K562 (cell line): ENCODE measurements at regions not wholly inside any gene's neighbourhood (a gene's known extent, or its start where the extent isn't known, plus 50 kb on each side); places are given as distances from the start of the nearest gene placed in this dataset.

Source experiments
- ATAC-seq: fragments of 200-7000 bp; cut with Tn5 transposase; 3 replicates; pipeline ENCODE4 v1.9.1; 2020; ENCODE audit warnings: moderate library complexity
- BruUV-seq: library from RNA; stranded (reverse); fragments of 400-500 nt; replicated peaks from 2 replicates; lab custom pipeline; 2021; lab: Mats Ljungman, UMichigan
- CTCF ChIA-PET: fragments of 300-600 bp; formaldehyde crosslinking; extraction: SDS; loops from one replicate; lab custom pipeline; 2021; ENCODE audit warnings: low intra/inter-chr PET ratio; lab: Yijun Ruan, JAX
- POLR2A ChIA-PET: fragments of 300-600, 350-650 bp; sonication (Branson Sonifier 250); formaldehyde crosslinking; extraction: SDS; loops from one replicate; lab custom pipeline; 2021; ENCODE audit warnings: antibody characterized with exemption, inconsistent platforms; lab: Yijun Ruan, JAX
- DNase-seq, 4 experiments: peaks; one replicate each; pipeline versions ENCODE4 v3.0.0 to v3.0.0-alpha.2; 2011 to 2018; ENCODE audit warnings: low spot score in 3 of 4, mixed read lengths in 3 of 4; ENCODE audit errors: extremely low read depth in 1 of 4
- FAIRE-seq: peaks from 2 replicates; lab custom pipeline; 2011; peaks lifted over from hg19 to GRCh38; lab: Jason Lieb, UNC
- H2AFZ ChIP-seq: 2 replicates; pipeline ENCODE4 v1.6.0; 2011; ENCODE audit warnings: low read depth, low read length, control low read depth, inconsistent platforms
- H3K27ac ChIP-seq: fragments of 200-600 bp; 3 replicates; pipeline ENCODE4 v1.8.0; 2011; ENCODE audit warnings: low read depth, mild to moderate bottlenecking, control low read depth, inconsistent platforms, low read length, moderate library complexity, mixed read lengths; ENCODE audit errors: extremely low read depth
- H3K27me3 ChIP-seq, 2 experiments: fragments of 300-600 bp in 1 of 2; 2 replicates in 1 of 2; 3 replicates in 1 of 2; pipeline versions ENCODE4 v1.6.0 to v1.8.0; 2011; ENCODE audit warnings: inconsistent platforms in 2 of 2, low read length in 2 of 2, mild to moderate bottlenecking in 1 of 2, mixed read lengths in 1 of 2, moderate library complexity in 1 of 2; ENCODE audit not compliant: control insufficient read depth in 2 of 2, insufficient read depth in 2 of 2
- H3K36me3 ChIP-seq: fragments of 300-600 bp; 3 replicates; pipeline ENCODE4 v1.8.0; 2011; ENCODE audit warnings: mild to moderate bottlenecking, low read length, inconsistent platforms; ENCODE audit not compliant: control insufficient read depth, insufficient read depth
- H3K4me1 ChIP-seq, 2 experiments: fragments of 200-600 bp in 1 of 2; replicated peaks in 1 of 2; 2 replicates in 1 of 2; 3 replicates in 1 of 2; pipeline versions ENCODE4 v1.5.1 to v1.8.0; 2011; ENCODE audit warnings: inconsistent platforms in 2 of 2, low read length in 2 of 2, mild to moderate bottlenecking in 1 of 2, mixed read lengths in 1 of 2, moderate library complexity in 1 of 2; ENCODE audit not compliant: control insufficient read depth in 2 of 2, insufficient read depth in 2 of 2
- H3K4me2 ChIP-seq: 2 replicates; pipeline ENCODE4 v1.6.1; 2011; ENCODE audit warnings: low read length, control low read depth, inconsistent platforms, mixed read lengths; ENCODE audit not compliant: insufficient read depth
- H3K4me3 ChIP-seq: fragments of 200-600 bp; sonication (generic), shearing (Covaris generic); 2 replicates; pipeline ENCODE4 v1.5.1; 2016; ENCODE audit warnings: control low read depth, inconsistent platforms
- H3K79me2 ChIP-seq: fragments of 200-600 bp; 3 replicates; pipeline ENCODE4 v1.8.0; 2011; ENCODE audit warnings: low read length, inconsistent platforms; ENCODE audit not compliant: control insufficient read depth, insufficient read depth
- H3K9ac ChIP-seq, 2 experiments: 2 replicates each; pipeline versions ENCODE4 v1.6.0 to v1.6.1; 2011; ENCODE audit warnings: low read depth in 2 of 2, low read length in 2 of 2, control low read depth in 1 of 2, inconsistent platforms in 1 of 2, mild to moderate bottlenecking in 1 of 2, mixed read lengths in 1 of 2; ENCODE audit not compliant: insufficient read depth in 1 of 2
- H3K9me1 ChIP-seq: one replicate; pipeline ENCODE4 v1.6.0; 2011; ENCODE audit warnings: inconsistent platforms, mild to moderate bottlenecking, low read length, moderate library complexity; ENCODE audit not compliant: control insufficient read depth, insufficient read depth
- H3K9me3 ChIP-seq: replicated peaks from 2 replicates; pipeline ENCODE4 v1.5.1; 2011; ENCODE audit warnings: low read depth, low read length, inconsistent platforms; ENCODE audit not compliant: control insufficient read depth, insufficient read depth
- H4K20me1 ChIP-seq: replicated peaks from 2 replicates; pipeline ENCODE4 v1.6.1; 2011; ENCODE audit warnings: low read length, inconsistent platforms, mixed read lengths; ENCODE audit not compliant: control insufficient read depth, insufficient read depth
- CHAMP1 ChIP-seq: fragments of 450-650 bp; IDR thresholded peaks from 2 replicates; pipeline ENCODE4 v1.6.1; 2016; ENCODE audit warnings: mild to moderate bottlenecking
- GTF2A2 ChIP-seq: IDR thresholded peaks from 2 replicates; pipeline ENCODE4 v1.6.1; 2016; ENCODE audit warnings: mild to moderate bottlenecking, missing genetic modification characterization, missing compliant biosample characterization
- HNRNPK ChIP-seq: fragments of 200-400 bp; formaldehyde crosslinking; IDR thresholded peaks from one replicate; pipeline ENCODE4 v1.6.1; 2018; ENCODE audit warnings: mild to moderate bottlenecking, low read depth, low read length; ENCODE audit not compliant: poor library complexity, severe bottlenecking
- MED1 ChIP-seq: sonication (generic); formaldehyde crosslinking; IDR thresholded peaks from 2 replicates; pipeline ENCODE4 v1.8.1; 2023; ENCODE audit warnings: missing genetic modification reagents, borderline replicate concordance
- MTA1 ChIP-seq: fragments of 450-650 bp; IDR thresholded peaks from 2 replicates; pipeline ENCODE4 v1.6.1; 2017; ENCODE audit warnings: borderline replicate concordance
- NBN ChIP-seq: fragments of 450-650 bp; IDR thresholded peaks from 2 replicates; pipeline ENCODE4 v1.6.1; 2016; ENCODE audit warnings: low read depth, mild to moderate bottlenecking
- RFX7 ChIP-seq: fragments of 250-450 bp; sonication (Bioruptor Pico); IDR thresholded peaks from 2 replicates; pipeline ENCODE4 v1.5.1; 2021; ENCODE audit warnings: mild to moderate bottlenecking
- SIRT6 ChIP-seq: IDR thresholded peaks from one replicate; pipeline ENCODE4 v1.6.1; 2012; ENCODE audit warnings: low read depth, mild to moderate bottlenecking, control low read depth, inconsistent platforms, low read length, moderate library complexity
- TRIM28 ChIP-seq: fragments of 450-650 bp; IDR thresholded peaks from 2 replicates; pipeline ENCODE4 v1.6.1; 2017
- ZNF140 ChIP-seq: fragments of 250-450 bp; sonication (Bioruptor Pico); IDR thresholded peaks from 2 replicates; pipeline ENCODE4 v1.8.0; 2021; ENCODE audit warnings: moderate library complexity, mild to moderate bottlenecking, inconsistent platforms
- ZNF24 ChIP-seq: fragments of 450-650 bp; IDR thresholded peaks from 2 replicates; pipeline ENCODE4 v1.6.1; 2016
- ZNF384 ChIP-seq: IDR thresholded peaks from 2 replicates; pipeline ENCODE4 v1.6.1; 2012; ENCODE audit warnings: low read depth, low read length, improper control_type of control experiment
- ZNF436 ChIP-seq: fragments of 250-450, 450-650 bp; sonication (Bioruptor Pico); formaldehyde crosslinking; IDR thresholded peaks from 2 replicates; pipeline ENCODE4 v1.7.0; 2020; ENCODE audit warnings: mild to moderate bottlenecking
- whole genome bisulfite sequencing: fragments of 100-300 bp; shearing (Covaris generic); methylation state at CpG from one replicate; pipeline ENCODE4 v1.1.6; 2016; ENCODE audit warnings: low coverage, mixed read lengths; ENCODE audit not compliant: insufficient coverage; ENCODE audit errors: missing lambda C conversion rate; 5-methylcytosine and 5-hydroxymethylcytosine counted together
- in situ Hi-C: fragments of 300-500 bp; cut with MboI; formaldehyde crosslinking; loops from 4 replicates; pipeline ENCODE4 v1.15.0; 2018; ENCODE audit warnings: inconsistent platforms, mixed read lengths
- intact Hi-C: fragments of 100-400 bp; cut with micrococcal nuclease; formaldehyde crosslinking; loops from 2 replicates; pipeline ENCODE4 v1.14.2; 2022

- 4% methylated on average over 2 of the region's 2 CpGs for WGBS
- no peak for FAIRE-seq
- H3K9me3 ChIP-seq = no peaks in the 10 kb centered on the region; the same call in 1 of the 2 replicates
- ChIA-PET POLR2A (no interaction called here), CTCF (no interaction called here)
- in situ Hi-C loops (no loop called here), intact Hi-C loops (no loop called here)
- no peak for ATAC-seq
- H3K9ac ChIP-seq = no peak overlapping the region
- H3K27me3 ChIP-seq = no peaks in the 10 kb centered on the region
- no peaks in the 10 kb centered on the region for H3K4me1 ChIP-seq
- no TSS peak for BruUV-seq
- H3K9me1 ChIP-seq = no peaks in the 10 kb centered on the region
- DNase-seq = no peak
- no peak overlapping the region for H2AFZ ChIP-seq
- no peaks in the 10 kb centered on the region for H3K36me3 ChIP-seq
- no peak overlapping the region for H3K27ac ChIP-seq
- no peaks in the 10 kb centered on the region for H3K79me2 ChIP-seq
- no peak overlapping the region for H3K4me2 ChIP-seq
- TF ChIP-seq ZNF24 (no peak), ZNF140 (CRISPR knock-in tag) (no peak), ZNF436 (no peak), MED1 (CRISPR knock-in tag) (no peak), TRIM28 (no peak), CHAMP1 (no peak), NBN (no peak), ZNF384 (no peak), MTA1 (no peak), SIRT6 (no peak), RFX7 (CRISPR knock-in tag) (no peak), HNRNPK (no peak), GTF2A2 (tag) (no peak)
- H3K4me3 ChIP-seq = no peak overlapping the region
- no peaks in the 10 kb centered on the region for H4K20me1 ChIP-seq
Measured at GRCh38 chr4:61068060-61068459, 132.1 kb upstream of the ADGRL3 start.
